HK-2 (cell line): ENCODE measurements at regions not wholly inside any gene's neighbourhood (a gene's known extent, or its start where the extent isn't known, plus 50 kb on each side); places are given as distances from the start of the nearest gene placed in this dataset.
"Not testable (repeated sequence)": the region's sequence is repeated elsewhere in the genome, so short reads cannot be mapped to it uniquely, and the experiment has no call there.

Source experiments
- DNase-seq: peaks from one replicate; pipeline ENCODE4 v3.0.0-alpha.2; 2018; ENCODE audit not compliant: unreplicated experiment

- DNase-seq, result no peak
Observed at GRCh38 chr3:103169289-103169688, 734.5 kb downstream of the ZPLD1 start.

- no peak for DNase-seq
Observed at GRCh38 chr3:103170651-103171050, 735.8 kb downstream of the ZPLD1 start.

- DNase-seq, result no peak
Observed at GRCh38 chr3:103173940-103174339, 739.1 kb downstream of the ZPLD1 start.

- DNase-seq, result no peak
Observed at GRCh38 chr3:103181160-103181559, 746.3 kb downstream of the ZPLD1 start.

- no peak for DNase-seq
Observed at GRCh38 chr3:103184772-103185171, 750.0 kb downstream of the ZPLD1 start.

- DNase-seq, result no peak
Observed at GRCh38 chr3:103189941-103190340, 755.1 kb downstream of the ZPLD1 start.

GRCh38 chr3:103195216-103195615 is 760.4 kb downstream of the ZPLD1 start:
- no peak for DNase-seq

GRCh38 chr3:103203441-103203840 is 768.6 kb downstream of the ZPLD1 start:
- DNase-seq, result no peak

GRCh38 chr3:103210583-103210982 is 775.8 kb downstream of the ZPLD1 start:
- DNase-seq, result no peak

- no peak for DNase-seq
Observed at GRCh38 chr3:103218146-103218545, 783.3 kb downstream of the ZPLD1 start.

GRCh38 chr3:103218793-103219192 is 784.0 kb downstream of the ZPLD1 start:
- no peak for DNase-seq

GRCh38 chr3:103227651-103228050 is 792.8 kb downstream of the ZPLD1 start:
- DNase-seq, result no peak

- DNase-seq, result no peak
Observed at GRCh38 chr3:103247459-103247858, 812.6 kb downstream of the ZPLD1 start.

GRCh38 chr3:103254827-103255226 is 820.0 kb downstream of the ZPLD1 start:
- DNase-seq, result not testable (repeated sequence)

- no peak for DNase-seq
Observed at GRCh38 chr3:103269287-103269686, 834.5 kb downstream of the ZPLD1 start.

GRCh38 chr3:103271575-103271974 is 836.8 kb downstream of the ZPLD1 start:
- no peak for DNase-seq

- DNase-seq, result no peak
Observed at GRCh38 chr3:103295974-103296570, 861.3 kb downstream of the ZPLD1 start.

GRCh38 chr3:103297502-103297901 is 862.7 kb downstream of the ZPLD1 start:
- DNase-seq, result not testable (repeated sequence)

GRCh38 chr3:103306104-103306503 is 871.3 kb downstream of the ZPLD1 start:
- DNase-seq, result no peak

- DNase-seq, result no peak
Observed at GRCh38 chr3:103308921-103309320, 874.1 kb downstream of the ZPLD1 start.

- DNase-seq, result no peak
Observed at GRCh38 chr3:103319912-103320311, 885.1 kb downstream of the ZPLD1 start.

- DNase-seq, result no peak
Observed at GRCh38 chr3:103337179-103337845, 902.5 kb downstream of the ZPLD1 start.

- DNase-seq, result no peak
Observed at GRCh38 chr3:103341078-103341606, 906.3 kb downstream of the ZPLD1 start.
